GM18907 (cell line): ENCODE measurements at regions not wholly inside any gene's neighbourhood (a gene's known extent, or its start where the extent isn't known, plus 50 kb on each side); places are given as distances from the start of the nearest gene placed in this dataset.
A peak's percentile ranks its signal among the peaks of the same experiment; 100 is the strongest.

Experiments
- ATAC-seq: cut with Tn5 transposase; IDR thresholded peaks from one replicate; pipeline ENCODE4 v1.9.1; 2021; ENCODE audit warnings: mild to moderate bottlenecking, moderate library complexity; ENCODE audit not compliant: unreplicated experiment

DNA sequence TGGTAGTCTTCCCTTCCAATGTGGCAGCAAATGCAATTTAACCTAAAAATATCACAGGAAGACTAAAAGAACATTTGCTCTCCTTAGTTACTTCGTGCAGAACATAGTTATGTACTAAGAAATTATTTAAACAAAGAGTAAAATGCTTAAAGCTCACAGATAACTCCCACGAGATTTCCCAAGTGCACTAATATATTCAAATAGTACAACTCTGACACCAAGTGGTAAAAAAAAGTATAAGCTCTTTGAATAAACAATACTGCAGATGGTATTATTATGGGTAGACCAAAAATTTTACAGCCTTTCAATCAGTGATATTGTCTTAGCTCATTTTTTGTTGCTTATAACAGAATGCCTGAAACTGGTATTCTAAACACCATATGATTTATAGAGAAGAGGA, 52.8 kb upstream of the FILIP1 start:
- ATAC-seq, result no peak

DNA sequence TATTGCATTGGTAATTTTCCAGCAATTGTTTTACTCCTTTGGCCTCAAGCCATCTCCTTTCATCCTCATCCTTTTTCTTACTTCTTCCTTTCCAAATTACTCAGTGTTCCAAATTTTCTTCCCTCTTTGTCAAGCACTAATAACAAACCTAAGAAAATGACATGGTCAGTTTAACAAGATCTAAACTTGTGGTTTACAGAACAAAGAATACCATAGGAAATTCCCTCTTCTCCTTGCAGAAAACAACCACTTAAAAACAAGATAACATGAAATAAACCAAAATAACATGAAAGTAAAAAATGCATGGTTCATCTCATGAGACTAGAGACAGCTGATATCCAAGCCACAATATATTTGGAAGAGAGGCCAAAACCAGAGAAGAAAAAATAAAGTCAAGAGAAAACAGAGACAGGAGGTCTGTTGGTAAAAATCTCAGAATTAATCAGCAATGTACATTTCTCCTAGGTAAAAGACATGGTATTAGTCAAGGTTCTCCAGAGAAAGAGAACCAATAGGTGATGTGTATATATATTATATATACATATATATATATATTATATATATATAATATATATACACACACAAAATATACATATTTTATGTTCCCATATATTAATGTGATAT, 51.0 kb upstream of the SENP6 start:
- peak; percentile 55 for ATAC-seq

DNA sequence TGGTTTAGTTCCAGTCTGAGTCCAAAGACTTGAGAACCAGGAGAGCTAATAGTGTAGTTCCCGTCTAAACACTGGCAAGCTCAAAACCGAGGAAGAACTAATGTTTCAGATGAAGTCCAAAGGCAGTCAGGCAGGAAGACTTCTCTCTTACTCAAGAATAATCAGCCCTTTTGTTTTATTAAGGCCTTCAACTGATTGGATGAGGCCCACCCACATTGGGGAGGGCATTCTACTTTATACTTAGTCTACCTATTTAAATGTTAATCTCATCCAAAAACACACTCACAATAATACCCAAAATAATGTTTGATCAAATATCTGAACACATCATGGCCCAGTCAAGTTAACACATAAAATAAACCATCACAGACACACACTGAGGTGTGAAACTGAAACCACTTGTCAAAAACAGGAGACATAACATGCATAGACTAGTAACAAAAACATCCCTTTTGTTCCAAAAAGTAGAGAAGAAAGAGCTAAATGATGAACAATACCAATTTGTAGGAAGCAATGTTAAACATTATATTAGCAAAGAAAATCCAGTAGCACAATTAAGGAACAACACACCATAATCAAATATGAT, 50.2 kb upstream of the SENP6 start:
- ATAC-seq, result no peak
